B cell (primary cell): ENCODE measurements at regions not wholly inside any gene's neighbourhood (a gene's known extent, or its start where the extent isn't known, plus 50 kb on each side); places are given as distances from the start of the nearest gene placed in this dataset.

ENCODE experiments used
- EZH2 ChIP-seq: IDR thresholded peaks from 2 replicates; pipeline ENCODE4 v1.6.1; 2012; ENCODE audit warnings: borderline replicate concordance, low read depth, mild to moderate bottlenecking, moderate library complexity, low read length; ENCODE audit not compliant: insufficient read depth, poor library complexity, severe bottlenecking
- TF ChIP-seq, protein P1 (sequence below): fragments of 200-600 bp; IDR thresholded peaks from one replicate; pipeline ENCODE4 v1.8.0; 2022; ENCODE audit warnings: antibody characterized with exemption, mild to moderate bottlenecking

DNA sequence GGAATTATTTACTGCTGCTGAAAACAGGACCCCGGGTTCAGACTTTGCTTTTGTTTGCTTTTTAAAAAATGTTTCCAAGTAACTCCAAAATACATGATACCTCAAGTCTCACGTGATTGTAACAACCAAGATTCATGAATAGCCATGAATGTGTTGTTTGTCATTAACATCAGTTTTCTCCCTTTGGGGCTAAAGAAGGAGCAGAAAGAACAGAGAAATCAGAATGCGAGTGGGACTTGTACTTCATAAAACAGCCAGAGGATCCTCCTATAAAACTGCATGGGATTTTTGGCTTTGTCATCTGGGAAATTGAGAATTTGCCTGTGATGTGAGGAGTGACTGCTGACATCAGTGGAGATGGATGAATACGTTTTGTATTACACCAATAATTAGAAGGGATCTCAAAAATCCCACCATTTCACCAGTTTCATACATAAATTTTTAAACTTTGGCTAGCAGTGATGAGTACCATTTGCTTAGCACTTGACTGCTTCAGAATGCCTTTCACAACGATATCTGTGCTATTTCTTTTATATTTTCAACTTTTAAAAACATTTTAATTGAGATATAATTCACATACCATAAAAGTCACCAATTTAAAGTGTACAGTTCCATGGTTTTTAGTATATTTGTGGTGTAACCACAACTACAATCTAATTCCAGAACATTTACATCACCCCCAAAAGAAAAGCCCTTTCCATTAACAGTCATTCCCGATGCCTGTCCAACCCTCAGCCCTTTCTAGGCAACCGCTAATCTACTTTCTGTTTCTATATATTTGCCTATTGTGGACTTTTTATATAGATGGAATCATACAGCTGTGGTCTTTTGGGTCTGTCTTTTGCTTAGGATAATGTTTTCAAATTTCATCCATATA, 126.9 kb upstream of the ANKRD55 start:
- TF ChIP-seq, protein P1, sequence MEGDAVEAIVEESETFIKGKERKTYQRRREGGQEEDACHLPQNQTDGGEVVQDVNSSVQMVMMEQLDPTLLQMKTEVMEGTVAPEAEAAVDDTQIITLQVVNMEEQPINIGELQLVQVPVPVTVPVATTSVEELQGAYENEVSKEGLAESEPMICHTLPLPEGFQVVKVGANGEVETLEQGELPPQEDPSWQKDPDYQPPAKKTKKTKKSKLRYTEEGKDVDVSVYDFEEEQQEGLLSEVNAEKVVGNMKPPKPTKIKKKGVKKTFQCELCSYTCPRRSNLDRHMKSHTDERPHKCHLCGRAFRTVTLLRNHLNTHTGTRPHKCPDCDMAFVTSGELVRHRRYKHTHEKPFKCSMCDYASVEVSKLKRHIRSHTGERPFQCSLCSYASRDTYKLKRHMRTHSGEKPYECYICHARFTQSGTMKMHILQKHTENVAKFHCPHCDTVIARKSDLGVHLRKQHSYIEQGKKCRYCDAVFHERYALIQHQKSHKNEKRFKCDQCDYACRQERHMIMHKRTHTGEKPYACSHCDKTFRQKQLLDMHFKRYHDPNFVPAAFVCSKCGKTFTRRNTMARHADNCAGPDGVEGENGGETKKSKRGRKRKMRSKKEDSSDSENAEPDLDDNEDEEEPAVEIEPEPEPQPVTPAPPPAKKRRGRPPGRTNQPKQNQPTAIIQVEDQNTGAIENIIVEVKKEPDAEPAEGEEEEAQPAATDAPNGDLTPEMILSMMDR, result no peak
- TF ChIP-seq EZH2, result no peak
